Fibroblast of mammary gland (primary cell): ENCODE measurements at regions not wholly inside any gene's neighbourhood (a gene's known extent, or its start where the extent isn't known, plus 50 kb on each side); places are given as distances from the start of the nearest gene placed in this dataset.

Experiments used
- DNase-seq: peaks from one replicate; pipeline ENCODE4 v3.0.0-alpha.2; 2010; ENCODE audit warnings: low read depth
- H3K4me3 ChIP-seq: 2 replicates; pipeline ENCODE4 v1.5.1; 2011; ENCODE audit warnings: low read depth, mild to moderate bottlenecking, low read length, moderate library complexity; ENCODE audit not compliant: control insufficient read depth
- TF ChIP-seq, protein P1 (sequence below): conservative IDR thresholded peaks from 2 replicates; pipeline ENCODE4 v1.5.1; 2011; ENCODE audit warnings: low read depth, low read length, inconsistent platforms; ENCODE audit not compliant: control insufficient read depth, insufficient read depth

DNA sequence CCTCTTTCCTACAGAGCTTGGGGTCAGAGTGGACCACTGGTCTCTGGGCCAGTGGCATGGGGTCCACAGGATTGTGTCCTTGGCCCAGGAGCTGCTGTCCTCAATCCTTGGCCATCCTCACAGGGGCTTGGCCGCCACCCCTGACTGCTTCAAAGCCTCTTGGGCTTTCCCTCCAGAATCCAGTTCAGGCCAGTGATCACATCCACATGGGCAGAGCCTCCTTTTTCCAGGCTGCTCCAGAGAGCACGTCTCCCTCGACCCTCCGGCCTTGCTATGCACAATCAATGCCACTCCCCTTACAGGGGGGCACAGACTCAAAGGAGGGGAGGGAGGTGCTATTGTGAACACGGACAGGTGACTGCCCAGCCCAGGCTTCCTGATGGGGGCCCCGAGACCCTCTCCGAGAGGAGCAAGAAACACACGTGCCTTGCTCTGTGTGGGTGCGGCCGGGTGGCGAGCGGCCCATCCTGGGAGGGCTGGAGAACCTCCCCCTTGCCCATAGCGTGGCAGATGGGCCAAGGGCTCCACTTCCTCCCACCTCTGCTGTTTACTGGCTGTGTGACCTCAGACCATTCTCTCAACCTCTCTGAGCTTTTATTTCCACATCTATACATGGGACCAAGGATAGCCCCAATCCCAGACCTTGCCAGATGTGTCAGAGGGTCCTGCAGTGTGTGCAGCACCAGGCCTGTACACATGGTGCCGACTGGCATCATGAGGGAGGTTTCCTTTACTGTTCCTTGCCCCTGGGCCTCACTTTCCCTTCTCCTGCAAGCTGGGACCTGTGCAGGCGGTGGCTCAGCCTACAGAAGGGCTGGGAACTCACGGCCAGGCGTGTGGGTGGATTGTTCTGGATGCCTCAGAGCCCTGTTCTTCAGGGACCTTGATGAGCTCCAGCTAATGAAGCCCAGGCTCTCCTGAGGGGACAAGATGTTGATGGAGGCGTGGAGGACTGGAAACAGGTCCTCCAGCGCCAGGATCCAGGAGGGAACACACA, 229.0 kb upstream of the GSE1 start:
- no peak overlapping the region for H3K4me3 ChIP-seq
- DNase-seq: no peak
- TF ChIP-seq, protein P1, sequence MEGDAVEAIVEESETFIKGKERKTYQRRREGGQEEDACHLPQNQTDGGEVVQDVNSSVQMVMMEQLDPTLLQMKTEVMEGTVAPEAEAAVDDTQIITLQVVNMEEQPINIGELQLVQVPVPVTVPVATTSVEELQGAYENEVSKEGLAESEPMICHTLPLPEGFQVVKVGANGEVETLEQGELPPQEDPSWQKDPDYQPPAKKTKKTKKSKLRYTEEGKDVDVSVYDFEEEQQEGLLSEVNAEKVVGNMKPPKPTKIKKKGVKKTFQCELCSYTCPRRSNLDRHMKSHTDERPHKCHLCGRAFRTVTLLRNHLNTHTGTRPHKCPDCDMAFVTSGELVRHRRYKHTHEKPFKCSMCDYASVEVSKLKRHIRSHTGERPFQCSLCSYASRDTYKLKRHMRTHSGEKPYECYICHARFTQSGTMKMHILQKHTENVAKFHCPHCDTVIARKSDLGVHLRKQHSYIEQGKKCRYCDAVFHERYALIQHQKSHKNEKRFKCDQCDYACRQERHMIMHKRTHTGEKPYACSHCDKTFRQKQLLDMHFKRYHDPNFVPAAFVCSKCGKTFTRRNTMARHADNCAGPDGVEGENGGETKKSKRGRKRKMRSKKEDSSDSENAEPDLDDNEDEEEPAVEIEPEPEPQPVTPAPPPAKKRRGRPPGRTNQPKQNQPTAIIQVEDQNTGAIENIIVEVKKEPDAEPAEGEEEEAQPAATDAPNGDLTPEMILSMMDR: no peak

DNA sequence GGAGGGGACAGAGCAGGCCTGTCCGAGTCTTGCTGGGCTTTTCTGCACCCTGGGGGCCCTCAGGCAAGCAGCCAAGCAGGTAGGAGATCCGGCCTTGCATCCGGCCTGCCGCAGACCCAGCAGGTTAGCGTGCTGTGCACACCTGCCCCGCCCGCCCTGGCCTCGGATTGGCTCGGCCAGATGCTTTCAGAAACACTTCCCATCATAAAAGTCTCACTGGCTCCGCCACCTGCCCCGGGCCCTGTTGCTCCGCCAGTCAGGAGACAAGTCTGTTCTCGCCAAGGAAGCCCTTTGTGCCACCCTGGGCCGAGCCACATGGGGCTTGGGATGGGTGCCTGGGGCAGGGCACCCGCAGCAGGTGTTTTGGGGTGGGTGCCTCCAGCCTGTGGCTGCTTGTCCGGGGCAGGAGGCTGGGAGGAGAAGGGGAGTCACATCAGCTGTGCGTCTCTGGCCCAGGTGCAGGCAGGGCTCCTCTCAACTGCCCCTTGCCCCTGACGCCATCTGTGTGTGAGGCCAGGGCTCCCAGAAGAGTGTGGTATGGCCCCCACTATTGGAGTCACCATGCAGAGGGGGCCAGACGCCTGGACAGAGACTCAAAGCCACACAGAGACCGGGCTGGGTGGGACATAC, 228.2 kb upstream of the GSE1 start:
- no peak overlapping the region for H3K4me3 ChIP-seq
- TF ChIP-seq, protein P1: no peak
- no peak for DNase-seq

DNA sequence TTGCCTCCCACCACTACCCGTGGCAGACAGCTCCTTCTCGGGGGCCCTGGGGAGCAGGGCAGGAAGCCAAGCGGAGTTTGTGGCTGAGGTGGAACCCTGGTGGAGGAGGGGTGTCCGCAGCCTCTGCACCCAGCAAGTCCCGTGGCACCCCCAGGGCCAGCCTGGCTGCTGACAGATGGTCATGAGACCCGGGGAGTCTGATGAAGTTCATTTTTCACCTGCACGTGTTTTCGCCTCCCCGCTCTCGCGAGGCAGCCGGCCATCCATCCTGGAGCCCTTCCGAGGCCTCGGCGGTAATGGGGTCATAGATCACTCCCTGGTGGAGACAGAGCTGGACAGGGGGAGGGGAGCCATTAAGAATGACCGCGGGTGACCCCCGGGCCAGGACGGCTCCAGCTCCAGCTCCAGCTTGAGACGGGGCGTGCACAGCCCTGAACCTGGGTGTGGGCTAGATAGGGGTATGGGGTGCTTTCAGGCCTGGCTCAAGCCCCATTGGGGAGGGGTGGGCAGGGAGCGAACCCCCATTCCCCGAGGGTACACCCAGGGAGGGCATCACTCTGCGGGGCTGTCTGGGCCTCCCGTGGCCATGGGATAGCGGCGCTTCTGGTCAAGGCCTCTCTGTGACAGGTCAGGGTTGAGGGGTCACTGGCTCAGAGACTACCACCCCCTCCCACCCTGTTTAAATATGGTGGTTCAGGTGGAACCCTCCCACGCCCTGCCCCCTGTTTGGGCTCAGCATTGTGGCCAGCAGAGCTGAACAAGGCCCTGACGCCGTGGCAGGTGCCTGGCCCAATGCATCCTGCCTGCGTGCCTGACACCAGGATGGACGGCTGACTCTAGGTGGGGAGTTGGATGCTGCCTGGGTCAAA, 227.4 kb upstream of the GSE1 start:
- H3K4me3 ChIP-seq: no peak overlapping the region
- TF ChIP-seq, protein P1: no peak
- DNase-seq: no peak

DNA sequence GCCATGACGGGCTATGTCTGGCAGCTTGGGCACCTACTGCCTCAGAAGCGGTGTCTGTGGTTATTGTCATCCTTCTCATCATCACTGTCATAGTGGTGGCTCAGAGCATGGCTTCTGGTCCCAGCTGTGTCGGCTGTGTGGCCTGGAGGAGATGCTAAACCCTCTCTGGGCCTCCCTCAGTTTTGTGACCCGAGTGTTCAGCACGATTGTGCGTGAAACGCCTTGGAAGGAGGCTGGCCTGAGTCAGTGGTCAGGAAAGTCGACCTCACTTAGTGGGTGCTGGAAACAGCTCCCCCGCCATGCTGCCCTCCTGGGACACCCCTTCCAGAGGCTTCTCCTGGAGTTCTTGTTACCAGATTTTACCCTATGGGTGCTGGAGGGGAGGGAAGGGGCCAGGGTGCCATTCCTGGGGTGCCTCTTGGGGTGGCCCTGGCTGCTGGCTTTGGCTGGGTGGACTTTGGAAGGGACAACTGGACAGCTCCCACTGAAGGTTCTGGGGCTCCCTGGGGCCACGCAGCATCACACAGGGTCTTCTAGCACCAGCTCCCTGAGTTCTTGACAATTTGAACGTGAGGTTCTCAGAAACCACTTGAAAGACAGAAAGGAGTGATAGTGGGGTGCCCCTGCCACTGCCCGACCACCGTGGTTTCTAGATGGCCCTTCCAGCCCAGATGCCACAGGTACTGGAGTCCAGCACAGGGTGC, 226.5 kb upstream of the GSE1 start:
- TF ChIP-seq, protein P1: no peak

DNA sequence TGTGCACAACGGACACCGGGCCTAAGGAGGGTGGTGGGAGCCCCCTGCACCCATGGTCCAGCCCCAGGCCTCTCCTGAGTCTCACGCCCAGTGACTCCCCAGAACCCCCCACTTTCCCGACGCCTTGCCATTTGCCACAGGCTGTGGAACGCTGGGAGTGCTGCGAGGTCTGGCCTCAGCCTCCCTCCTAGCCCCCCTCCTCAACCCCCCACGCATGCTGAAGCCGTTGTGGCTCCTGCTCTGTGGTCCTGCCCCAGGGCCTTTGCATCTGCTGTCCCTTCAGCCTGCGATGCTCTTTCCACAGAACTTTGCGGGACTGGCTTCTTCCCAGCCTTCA, 226.0 kb upstream of the GSE1 start:
- TF ChIP-seq, protein P1: no peak
- DNase-seq: no peak
- H3K4me3 ChIP-seq: no peak overlapping the region

More for the DNA sequence above, 226.5 kb upstream of the GSE1 start:
- H3K4me3 ChIP-seq: no peak overlapping the region
- DNase-seq: no peak
